Hepatocyte (in vitro differentiated cells): ENCODE measurements at regions not wholly inside any gene's neighbourhood (a gene's known extent, or its start where the extent isn't known, plus 50 kb on each side); places are given as distances from the start of the nearest gene placed in this dataset.

Source experiments
- DNase-seq: peaks from one replicate; pipeline ENCODE4 v3.0.0-alpha.2; 2016; ENCODE audit warnings: low spot score
- H2AFZ ChIP-seq: fragments of 200-600 bp; sonication (generic); 2 replicates; pipeline ENCODE4 v1.6.0; 2016; ENCODE audit warnings: antibody characterized with exemption, mild to moderate bottlenecking
- H3K27ac ChIP-seq: fragments of 200-600 bp; sonication (generic); 2 replicates; pipeline ENCODE4 v1.5.1; 2016; ENCODE audit warnings: mild to moderate bottlenecking
- H3K27me3 ChIP-seq: fragments of 200-600 bp; sonication (generic); 2 replicates; pipeline ENCODE4 v1.6.1; 2016
- H3K36me3 ChIP-seq: fragments of 200-600 bp; sonication (generic); replicated peaks from 2 replicates; pipeline ENCODE4 v1.5.1; 2016; ENCODE audit warnings: low read depth; ENCODE audit not compliant: insufficient read depth
- H3K4me1 ChIP-seq: fragments of 200-600 bp; sonication (generic); 2 replicates; pipeline ENCODE4 v1.5.1; 2016; ENCODE audit warnings: mild to moderate bottlenecking, moderate library complexity; ENCODE audit not compliant: insufficient read depth
- H3K4me2 ChIP-seq: fragments of 200-600 bp; sonication (generic); 2 replicates; pipeline ENCODE4 v1.6.0; 2016
- H3K4me3 ChIP-seq: fragments of 200-600 bp; sonication (generic); 2 replicates; pipeline ENCODE4 v1.5.1; 2016; ENCODE audit warnings: mild to moderate bottlenecking
- H3K79me2 ChIP-seq: fragments of 200-600 bp; sonication (generic); 2 replicates; pipeline ENCODE4 v1.6.0; 2017; ENCODE audit warnings: mild to moderate bottlenecking
- H3K9me2 ChIP-seq: fragments of 200-600 bp; sonication (generic); replicated peaks from 2 replicates; pipeline ENCODE4 v1.6.0; 2017; ENCODE audit warnings: mild to moderate bottlenecking; ENCODE audit not compliant: insufficient read depth
- H3K9me3 ChIP-seq: fragments of 200-600 bp; sonication (generic); 2 replicates; pipeline ENCODE4 v1.5.1; 2016; ENCODE audit warnings: low read depth, mild to moderate bottlenecking
- H4K20me1 ChIP-seq: fragments of 200-600 bp; sonication (generic); 2 replicates; pipeline ENCODE4 v1.6.0; 2016; ENCODE audit warnings: mild to moderate bottlenecking; ENCODE audit not compliant: insufficient read depth, poor library complexity, severe bottlenecking
- EZH2 ChIP-seq: fragments of 200-600 bp; sonication (generic); IDR thresholded peaks from 2 replicates; pipeline ENCODE4 v1.6.1; 2016; ENCODE audit warnings: antibody characterized with exemption, mild to moderate bottlenecking, borderline replicate concordance
- EZH2phosphoT487 ChIP-seq: fragments of 200-600 bp; sonication (generic); IDR thresholded peaks from one replicate; pipeline ENCODE4 v1.6.1; 2018; ENCODE audit warnings: antibody characterized with exemption, mild to moderate bottlenecking, low read depth, moderate library complexity; ENCODE audit not compliant: unreplicated experiment, severe bottlenecking
- WGBS: methylation state at CpG from one replicate; pipeline ENCODE4 v1.1.6; 2016; ENCODE audit warnings: low lambda C conversion rate; ENCODE audit errors: missing lambda C conversion rate; 5-methylcytosine and 5-hydroxymethylcytosine counted together
- TF ChIP-seq, protein P1 (sequence below): fragments of 200-600 bp; sonication (generic); IDR thresholded peaks from 2 replicates; pipeline ENCODE4 v1.5.1; 2016; ENCODE audit warnings: antibody characterized with exemption, mild to moderate bottlenecking; ENCODE audit not compliant: poor library complexity

- Histone ChIP-seq H3K4me3 (no peak overlapping the region), H3K79me2 (no peaks in the 10 kb centered on the region), H2AFZ (no peak overlapping the region), H3K36me3 (no peaks in the 10 kb centered on the region), H3K9me3 (no peaks in the 10 kb centered on the region), H4K20me1 (no peaks in the 10 kb centered on the region), H3K4me1 (no peaks in the 10 kb centered on the region), H3K27ac (no peak overlapping the region), H3K27me3 (no peaks in the 10 kb centered on the region), H3K4me2 (no peak overlapping the region), H3K9me2 (no peaks in the 10 kb centered on the region)
- 95% methylated on average over 1 of the region's 1 CpG for WGBS
- DNase-seq = no peak
- no peak for TF ChIP-seq EZH2phosphoT487
- no peak for TF ChIP-seq EZH2
- TF ChIP-seq, protein P1, sequence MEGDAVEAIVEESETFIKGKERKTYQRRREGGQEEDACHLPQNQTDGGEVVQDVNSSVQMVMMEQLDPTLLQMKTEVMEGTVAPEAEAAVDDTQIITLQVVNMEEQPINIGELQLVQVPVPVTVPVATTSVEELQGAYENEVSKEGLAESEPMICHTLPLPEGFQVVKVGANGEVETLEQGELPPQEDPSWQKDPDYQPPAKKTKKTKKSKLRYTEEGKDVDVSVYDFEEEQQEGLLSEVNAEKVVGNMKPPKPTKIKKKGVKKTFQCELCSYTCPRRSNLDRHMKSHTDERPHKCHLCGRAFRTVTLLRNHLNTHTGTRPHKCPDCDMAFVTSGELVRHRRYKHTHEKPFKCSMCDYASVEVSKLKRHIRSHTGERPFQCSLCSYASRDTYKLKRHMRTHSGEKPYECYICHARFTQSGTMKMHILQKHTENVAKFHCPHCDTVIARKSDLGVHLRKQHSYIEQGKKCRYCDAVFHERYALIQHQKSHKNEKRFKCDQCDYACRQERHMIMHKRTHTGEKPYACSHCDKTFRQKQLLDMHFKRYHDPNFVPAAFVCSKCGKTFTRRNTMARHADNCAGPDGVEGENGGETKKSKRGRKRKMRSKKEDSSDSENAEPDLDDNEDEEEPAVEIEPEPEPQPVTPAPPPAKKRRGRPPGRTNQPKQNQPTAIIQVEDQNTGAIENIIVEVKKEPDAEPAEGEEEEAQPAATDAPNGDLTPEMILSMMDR = no peak
Observed at GRCh38 chr2:19691892-19692291, 209.9 kb downstream of the TTC32 start.

- 65% methylated on average over 3 of the region's 3 CpGs for WGBS
- TF ChIP-seq EZH2phosphoT487 = no peak
- TF ChIP-seq, protein P1 = no peak
- no peak for TF ChIP-seq EZH2
- Histone ChIP-seq H3K27me3 (no peaks in the 10 kb centered on the region), H3K9me3 (no peaks in the 10 kb centered on the region), H3K79me2 (no peaks in the 10 kb centered on the region), H3K4me1 (no peaks in the 10 kb centered on the region), H3K9me2 (no peaks in the 10 kb centered on the region), H3K4me3 (no peak overlapping the region), H3K27ac (no peak overlapping the region), H4K20me1 (no peaks in the 10 kb centered on the region), H2AFZ (no peak overlapping the region), H3K36me3 (no peaks in the 10 kb centered on the region), H3K4me2 (no peak overlapping the region)
- no peak for DNase-seq
Observed at GRCh38 chr2:19690429-19690828, 211.4 kb downstream of the TTC32 start.

DNA sequence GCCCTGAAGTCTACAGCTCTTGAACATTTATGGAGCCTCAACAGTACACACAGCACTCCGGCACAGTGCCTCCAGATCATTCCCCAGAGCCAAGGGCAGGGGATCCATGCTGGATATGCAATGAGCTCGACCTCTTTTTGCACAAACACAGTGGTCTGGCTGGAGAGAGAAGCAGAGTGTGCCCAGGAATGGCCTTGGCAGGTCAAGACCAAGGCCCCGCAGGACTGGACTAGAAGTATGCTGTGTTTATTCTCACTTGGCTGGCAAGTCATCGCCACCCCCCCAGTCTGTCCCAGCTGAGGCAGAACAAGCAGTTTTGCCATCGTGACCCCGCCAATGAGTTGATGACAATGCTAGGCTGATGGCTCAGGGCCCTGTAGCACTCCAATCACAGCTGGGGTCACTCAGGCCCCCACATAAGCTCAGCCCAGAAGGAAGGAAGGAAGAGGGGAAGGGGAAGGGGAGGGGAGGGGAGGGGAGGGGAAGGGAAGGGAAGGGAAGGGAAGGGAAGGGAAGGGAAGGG, 212.1 kb downstream of the TTC32 start:
- H3K36me3 ChIP-seq = no peaks in the 10 kb centered on the region
- TF ChIP-seq, protein P1 = no peak
- TF ChIP-seq EZH2phosphoT487 (no peak), EZH2 (no peak)
- H3K27ac ChIP-seq = no peak overlapping the region
- no peak for DNase-seq
- no peaks in the 10 kb centered on the region for H4K20me1 ChIP-seq
- no peak overlapping the region for H2AFZ ChIP-seq
- no peaks in the 10 kb centered on the region for H3K4me1 ChIP-seq
- no peak overlapping the region for H3K4me2 ChIP-seq
- H3K4me3 ChIP-seq = no peak overlapping the region
- no peaks in the 10 kb centered on the region for H3K79me2 ChIP-seq
- WGBS = 97% methylated on average over 6 of the region's 6 CpGs
- no peaks in the 10 kb centered on the region for H3K9me2 ChIP-seq
- no peaks in the 10 kb centered on the region for H3K9me3 ChIP-seq
- no peaks in the 10 kb centered on the region for H3K27me3 ChIP-seq

GRCh38 chr2:19688059-19688458, 213.7 kb downstream of the TTC32 start:
- Histone ChIP-seq H3K9me3 (no peaks in the 10 kb centered on the region), H3K79me2 (no peaks in the 10 kb centered on the region), H2AFZ (no peak overlapping the region), H3K4me2 (no peak overlapping the region), H3K36me3 (no peaks in the 10 kb centered on the region), H3K4me1 (no peaks in the 10 kb centered on the region), H3K9me2 (no peaks in the 10 kb centered on the region), H3K4me3 (no peak overlapping the region), H3K27ac (no peak overlapping the region), H4K20me1 (no peaks in the 10 kb centered on the region), H3K27me3 (no peaks in the 10 kb centered on the region)
- WGBS = 88% methylated on average over 11 of the region's 11 CpGs
- DNase-seq = no peak
- TF ChIP-seq, protein P1 = no peak
- TF ChIP-seq EZH2 = no peak
- TF ChIP-seq EZH2phosphoT487 = no peak
